Neural cell (in vitro differentiated cells): ENCODE measurements at regions not wholly inside any gene's neighbourhood (a gene's known extent, or its start where the extent isn't known, plus 50 kb on each side); places are given as distances from the start of the nearest gene placed in this dataset.

Experiments used
- H2AFZ ChIP-seq: fragments of 200-600, 300-800 bp; sonication (generic), shearing (Covaris generic); 2 replicates; pipeline ENCODE4 v1.6.0; 2014; ENCODE audit warnings: low read depth, mild to moderate bottlenecking, antibody characterized with exemption, low read length, moderate library complexity
- H3F3A ChIP-seq: fragments of 200-600 bp; shearing (Covaris generic); 2 replicates; pipeline ENCODE4 v1.6.1; 2016; ENCODE audit warnings: mild to moderate bottlenecking, moderate library complexity, mixed read lengths, antibody characterized with exemption, low read length; ENCODE audit not compliant: insufficient read depth, poor library complexity, severe bottlenecking
- H3K27ac ChIP-seq: fragments of 200-600, 300-800 bp; sonication (generic), shearing (Covaris generic); 2 replicates; pipeline ENCODE4 v1.5.1; 2014; ENCODE audit warnings: mild to moderate bottlenecking, low read length, moderate library complexity
- H3K27me3 ChIP-seq: fragments of 300-800, 200-600 bp; sonication (generic), shearing (Covaris generic); 2 replicates; pipeline ENCODE4 v1.6.0; 2014; ENCODE audit warnings: mild to moderate bottlenecking, low read depth, low read length, moderate library complexity; ENCODE audit not compliant: insufficient read depth
- H3K36me3 ChIP-seq: fragments of 300-800, 200-600 bp; sonication (generic), shearing (Covaris generic); 2 replicates; pipeline ENCODE4 v1.5.1; 2014; ENCODE audit warnings: mild to moderate bottlenecking, antibody characterized with exemption, low read length, moderate library complexity; ENCODE audit not compliant: insufficient read depth
- H3K4me2 ChIP-seq: fragments of 300-800, 200-600 bp; sonication (generic), shearing (Covaris generic); 2 replicates; pipeline ENCODE4 v1.6.0; 2014; ENCODE audit warnings: mild to moderate bottlenecking, low read length
- H3K4me3 ChIP-seq: fragments of 300-800, 200-600 bp; sonication (generic), shearing (Covaris generic); 2 replicates; pipeline ENCODE4 v1.5.1; 2014; ENCODE audit warnings: mild to moderate bottlenecking, low read length, moderate library complexity
- H3K79me2 ChIP-seq: fragments of 200-600 bp; shearing (Covaris generic); replicated peaks from 2 replicates; pipeline ENCODE4 v1.6.0; 2014; ENCODE audit warnings: mild to moderate bottlenecking, low read length, moderate library complexity; ENCODE audit not compliant: insufficient read depth
- H3K9ac ChIP-seq: fragments of 300-800, 200-600 bp; sonication (generic), shearing (Covaris generic); 2 replicates; pipeline ENCODE4 v1.6.1; 2016; ENCODE audit warnings: mild to moderate bottlenecking, low read length, mixed read lengths
- H3K9me2 ChIP-seq: fragments of 200-600 bp; shearing (Covaris generic); 2 replicates; pipeline ENCODE4 v1.6.1; 2016; ENCODE audit warnings: mild to moderate bottlenecking, low read length, mixed read lengths; ENCODE audit not compliant: insufficient read depth
- H3K9me3 ChIP-seq: fragments of 200-600, 300-800 bp; sonication (generic), shearing (Covaris generic); 2 replicates; pipeline ENCODE4 v1.6.1; 2016; ENCODE audit warnings: mild to moderate bottlenecking, mixed run types, low read length, moderate library complexity, mixed read lengths
- H4K20me1 ChIP-seq: fragments of 200-600 bp; shearing (Covaris generic); 2 replicates; pipeline ENCODE4 v1.6.1; 2016; ENCODE audit warnings: mild to moderate bottlenecking, mixed run types; ENCODE audit not compliant: insufficient read depth
- CTCF ChIP-seq: fragments of 450-650 bp; IDR thresholded peaks from 2 replicates; pipeline ENCODE4 v1.5.1; 2014; ENCODE audit warnings: antibody characterized with exemption, mild to moderate bottlenecking, moderate library complexity; ENCODE audit not compliant: poor library complexity, severe bottlenecking
- EP300 ChIP-seq: fragments of 450-650 bp; conservative IDR thresholded peaks from 2 replicates; pipeline ENCODE4 v1.6.1; 2014; ENCODE audit warnings: antibody characterized with exemption, mild to moderate bottlenecking, moderate library complexity; ENCODE audit not compliant: poor library complexity, severe bottlenecking
- EZH2 ChIP-seq: fragments of 200-600, 300-800 bp; shearing (Covaris generic), sonication (generic); IDR thresholded peaks from 2 replicates; pipeline ENCODE4 v1.6.1; 2014; ENCODE audit warnings: antibody characterized with exemption, low read length, borderline replicate concordance, mild to moderate bottlenecking; ENCODE audit not compliant: insufficient read depth, poor library complexity, severe bottlenecking
- MXI1 ChIP-seq: fragments of 450-650 bp; conservative IDR thresholded peaks from 2 replicates; pipeline ENCODE4 v1.6.1; 2014; ENCODE audit warnings: antibody characterized with exemption, mild to moderate bottlenecking; ENCODE audit not compliant: poor library complexity, severe bottlenecking
- POLR2AphosphoS5 ChIP-seq: IDR thresholded peaks from 2 replicates; pipeline ENCODE4 v1.6.1; 2012
- RAD21 ChIP-seq: fragments of 450-650 bp; conservative IDR thresholded peaks from 2 replicates; pipeline ENCODE4 v1.6.1; 2014; ENCODE audit warnings: antibody characterized with exemption, mild to moderate bottlenecking, moderate library complexity
- REST ChIP-seq: IDR thresholded peaks from 2 replicates; pipeline ENCODE4 v1.6.1; 2012; ENCODE audit warnings: borderline replicate concordance
- SMC3 ChIP-seq: fragments of 450-650 bp; conservative IDR thresholded peaks from 2 replicates; pipeline ENCODE4 v1.6.1; 2014; ENCODE audit warnings: antibody characterized with exemption, mild to moderate bottlenecking, moderate library complexity; ENCODE audit not compliant: poor library complexity
- TAF1 ChIP-seq: IDR thresholded peaks from 2 replicates; pipeline ENCODE4 v1.6.1; 2012; ENCODE audit warnings: low read depth

GRCh38 chr6:144351379-144352127 lies 66.4 kb downstream of the UTRN start:
- H4K20me1 ChIP-seq: no peaks in the 10 kb centered on the region
- no peaks in the 10 kb centered on the region for H3K9me3 ChIP-seq
- H3K4me3 ChIP-seq: no peak overlapping the region
- H3F3A ChIP-seq: no peaks in the 10 kb centered on the region
- H3K36me3 ChIP-seq: no peaks in the 10 kb centered on the region
- no peaks in the 10 kb centered on the region for H3K79me2 ChIP-seq
- no peak overlapping the region for H3K4me2 ChIP-seq
- H3K9ac ChIP-seq: no peak overlapping the region
- no peak overlapping the region for H3K27ac ChIP-seq
- H3K9me2 ChIP-seq: no peaks in the 10 kb centered on the region
- H3K27me3 ChIP-seq: no peaks in the 10 kb centered on the region
- TF ChIP-seq EP300: no peak
- no peak for TF ChIP-seq MXI1
- TF ChIP-seq SMC3: no peak
- no peak overlapping the region for H2AFZ ChIP-seq

GRCh38 chr6:144352331-144352730 lies 67.2 kb downstream of the UTRN start:
- no peaks in the 10 kb centered on the region for H3K79me2 ChIP-seq
- H3K9me2 ChIP-seq: no peaks in the 10 kb centered on the region
- TF ChIP-seq TAF1: no peak
- no peak for TF ChIP-seq RAD21
- TF ChIP-seq EP300: no peak
- no peak for TF ChIP-seq EZH2
- no peak for TF ChIP-seq CTCF
- no peak for TF ChIP-seq SMC3
- no peak for TF ChIP-seq MXI1
- TF ChIP-seq REST: no peak
- TF ChIP-seq POLR2AphosphoS5: no peak
- H3K9me3 ChIP-seq: no peaks in the 10 kb centered on the region
- no peaks in the 10 kb centered on the region for H3K36me3 ChIP-seq
- no peaks in the 10 kb centered on the region for H3F3A ChIP-seq
- H4K20me1 ChIP-seq: no peaks in the 10 kb centered on the region
- H3K27ac ChIP-seq: no peak overlapping the region
- H3K4me2 ChIP-seq: no peak overlapping the region
- no peak overlapping the region for H3K4me3 ChIP-seq
- no peak overlapping the region for H2AFZ ChIP-seq
- no peak overlapping the region for H3K9ac ChIP-seq
- H3K27me3 ChIP-seq: no peaks in the 10 kb centered on the region
